ENCODE measurements at regions not wholly inside any gene's neighbourhood (a gene's known extent, or its start where the extent isn't known, plus 50 kb on each side); places are given as distances from the start of the nearest gene placed in this dataset.
"Not testable (repeated sequence)": the region's sequence is repeated elsewhere in the genome, so short reads cannot be mapped to it uniquely, and the experiment has no call there.

DNA sequence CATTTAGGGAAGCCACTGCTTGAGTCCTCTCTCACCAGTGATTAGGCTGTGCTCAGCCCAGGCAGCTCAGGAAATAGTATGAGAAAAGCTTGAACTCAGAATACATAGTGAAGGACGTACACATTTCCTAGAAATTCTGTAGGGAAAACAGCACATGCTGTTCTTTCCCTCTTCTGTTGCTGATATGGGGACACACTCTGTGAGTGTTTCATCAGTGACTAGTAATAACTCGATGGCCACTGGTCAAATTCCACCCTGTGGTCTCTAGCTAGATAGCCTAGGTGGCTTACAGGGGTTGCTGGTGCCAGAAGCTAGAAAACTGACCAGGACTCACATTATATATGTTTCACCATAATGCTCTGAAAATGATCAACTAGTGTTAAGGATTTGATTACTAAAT lies 259.8 kb upstream of the SOX4 start:
- no peak for DNase-seq

DNA sequence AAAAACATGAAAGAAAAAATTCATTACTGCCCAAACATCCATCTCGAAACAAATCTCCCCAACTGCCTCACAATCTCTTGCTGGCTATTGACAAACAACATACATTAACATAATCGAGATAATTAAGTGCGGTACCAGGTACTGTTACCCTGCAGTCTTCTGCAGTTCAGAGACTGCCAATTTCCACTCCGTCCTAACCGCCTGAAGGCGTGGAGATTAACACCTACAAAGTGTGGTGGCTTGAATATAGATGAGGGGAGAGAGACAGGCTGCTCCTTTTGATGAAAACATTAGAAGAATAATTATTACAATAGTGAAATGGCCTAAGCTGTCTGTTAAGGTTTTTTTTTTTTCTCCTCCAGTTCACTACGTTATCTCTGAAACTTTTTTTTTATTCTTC lies 258.9 kb upstream of the SOX4 start:
- DNase-seq, result no peak

DNA sequence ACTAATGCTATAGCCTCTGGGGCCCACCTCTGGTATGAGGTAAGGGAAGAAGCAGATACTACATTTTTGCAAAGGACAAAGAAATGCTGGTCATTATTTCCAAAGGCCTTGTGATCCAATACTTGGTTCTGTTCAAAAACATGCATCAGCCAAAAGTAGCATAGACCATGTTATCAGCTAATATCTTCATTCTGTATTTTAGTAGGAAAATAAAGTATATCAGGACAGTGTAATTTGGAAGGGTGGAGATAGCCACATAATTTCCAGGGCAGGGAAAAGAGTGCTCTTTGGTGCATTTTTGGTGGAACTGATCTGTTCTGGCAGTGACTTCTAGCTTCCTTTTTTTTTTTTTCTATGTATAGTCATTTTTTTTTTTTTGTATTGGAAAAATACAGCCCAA lies 258.0 kb upstream of the SOX4 start:
- no peak for DNase-seq

DNA sequence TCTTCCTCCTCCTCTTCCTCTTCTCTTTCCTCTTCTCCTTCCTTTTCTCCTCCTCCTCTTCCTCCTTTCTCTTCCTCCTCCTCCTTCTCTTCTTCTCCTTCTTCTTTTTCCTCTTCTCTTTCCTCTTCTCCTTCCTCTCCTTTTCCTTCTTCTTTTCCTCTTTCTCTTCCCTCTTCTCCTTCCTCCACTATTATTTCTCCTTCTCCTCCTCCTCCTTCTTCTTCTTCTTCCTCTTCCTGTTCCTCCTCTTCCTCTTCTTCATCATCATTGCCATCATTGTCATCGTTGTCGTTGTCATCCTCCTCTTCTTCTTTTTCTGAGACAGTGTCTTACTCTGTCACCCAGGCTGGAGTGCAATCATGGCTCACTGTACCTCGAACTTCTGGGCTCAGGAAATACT lies 256.3 kb upstream of the SOX4 start:
- no peak for DNase-seq

DNA sequence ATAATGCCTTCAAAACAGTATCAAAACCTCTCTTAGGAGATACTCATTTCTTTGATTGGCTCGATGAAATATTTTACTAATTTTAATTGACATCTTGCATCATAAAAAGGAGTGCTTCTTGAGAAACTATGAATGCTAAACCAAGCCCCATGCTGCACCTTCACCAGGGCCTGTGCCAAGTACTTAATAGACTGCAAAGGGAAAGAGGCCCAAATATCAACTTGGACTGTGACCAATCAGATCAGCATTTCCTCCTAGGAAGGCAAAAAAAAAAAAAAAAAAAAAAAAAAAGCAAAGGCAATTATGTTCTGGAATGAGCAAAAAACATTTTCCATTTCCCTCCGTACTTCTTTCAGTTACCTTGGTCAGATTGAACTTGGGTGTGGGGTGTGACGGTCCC lies 253.0 kb upstream of the SOX4 start:
- DNase-seq, result no peak

DNA sequence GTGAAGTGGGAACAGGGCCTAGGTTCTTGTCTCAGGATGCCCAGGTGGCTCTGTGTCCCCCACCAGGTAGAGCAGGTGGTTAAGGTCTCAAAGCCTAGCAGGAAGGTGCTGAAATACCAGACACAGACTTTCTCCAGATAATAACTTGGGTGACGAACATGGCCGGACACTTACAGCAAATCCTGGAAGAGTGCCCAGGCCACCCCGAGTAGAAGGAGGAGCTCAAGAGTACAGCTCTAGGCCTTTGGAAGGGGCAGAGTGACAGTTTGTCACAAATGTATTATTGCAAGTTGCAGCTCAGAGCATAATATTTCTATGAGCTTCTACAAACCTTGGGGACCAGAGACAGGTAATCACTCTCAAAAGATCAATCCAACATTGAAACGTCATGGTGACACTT lies 251.6 kb upstream of the SOX4 start:
- DNase-seq, result no peak

DNA sequence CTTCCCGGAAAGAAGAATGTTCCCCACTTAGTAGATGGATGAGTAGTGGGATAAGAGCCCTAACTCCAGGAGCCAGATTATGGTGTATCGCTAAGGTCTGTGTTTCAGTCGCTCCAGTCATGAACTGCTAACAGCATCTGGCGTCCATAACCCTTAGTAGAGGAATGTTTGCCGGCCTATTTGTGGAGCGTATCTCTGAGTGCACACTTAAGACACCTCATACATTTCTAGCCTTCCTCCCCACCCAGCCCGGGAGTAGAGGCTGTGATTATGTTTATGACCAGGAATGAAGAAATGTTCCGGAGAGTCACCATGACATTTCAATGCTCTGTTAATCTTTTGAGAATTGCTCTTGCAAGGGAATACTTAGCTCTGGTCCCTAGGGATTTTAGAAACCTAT lies 251.1 kb upstream of the SOX4 start:
- no peak for DNase-seq

DNA sequence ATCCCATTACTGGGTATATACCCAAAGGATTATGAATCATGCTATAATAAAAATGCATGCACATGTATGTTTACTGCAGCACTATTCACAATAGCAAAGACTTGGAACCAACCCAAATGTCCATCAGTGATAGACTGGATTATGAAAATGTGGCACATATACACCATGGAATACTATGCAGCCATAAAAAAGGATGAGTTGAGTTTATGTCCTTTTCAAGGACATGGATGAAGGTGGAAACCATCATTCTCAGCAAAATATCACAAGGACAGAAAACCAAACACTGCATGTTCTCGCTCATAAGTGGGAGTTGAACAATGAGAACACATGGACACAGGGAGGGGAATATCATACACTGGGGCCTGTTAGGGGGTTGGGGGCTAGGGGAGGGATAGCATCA lies 247.8 kb upstream of the SOX4 start:
- not testable (repeated sequence) for DNase-seq

DNA sequence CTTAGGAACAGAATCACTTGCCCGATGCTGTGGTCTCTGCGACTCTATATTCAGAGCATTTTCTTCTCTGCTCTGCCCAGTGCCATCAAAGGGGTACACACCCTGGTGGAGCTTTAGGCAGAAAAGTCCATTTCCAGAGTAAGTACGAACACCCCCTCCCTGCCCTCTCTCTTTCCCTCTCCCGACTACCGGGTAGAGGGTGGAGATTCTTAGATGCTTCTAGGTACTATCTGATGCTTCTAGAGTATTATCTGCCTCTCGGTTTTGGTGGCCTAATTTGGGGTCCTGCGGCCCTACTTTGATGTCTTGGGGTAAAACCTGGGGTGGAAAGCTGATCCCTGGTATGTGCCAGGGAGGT lies 245.4 kb upstream of the SOX4 start:
- DNase-seq, result no peak

DNA sequence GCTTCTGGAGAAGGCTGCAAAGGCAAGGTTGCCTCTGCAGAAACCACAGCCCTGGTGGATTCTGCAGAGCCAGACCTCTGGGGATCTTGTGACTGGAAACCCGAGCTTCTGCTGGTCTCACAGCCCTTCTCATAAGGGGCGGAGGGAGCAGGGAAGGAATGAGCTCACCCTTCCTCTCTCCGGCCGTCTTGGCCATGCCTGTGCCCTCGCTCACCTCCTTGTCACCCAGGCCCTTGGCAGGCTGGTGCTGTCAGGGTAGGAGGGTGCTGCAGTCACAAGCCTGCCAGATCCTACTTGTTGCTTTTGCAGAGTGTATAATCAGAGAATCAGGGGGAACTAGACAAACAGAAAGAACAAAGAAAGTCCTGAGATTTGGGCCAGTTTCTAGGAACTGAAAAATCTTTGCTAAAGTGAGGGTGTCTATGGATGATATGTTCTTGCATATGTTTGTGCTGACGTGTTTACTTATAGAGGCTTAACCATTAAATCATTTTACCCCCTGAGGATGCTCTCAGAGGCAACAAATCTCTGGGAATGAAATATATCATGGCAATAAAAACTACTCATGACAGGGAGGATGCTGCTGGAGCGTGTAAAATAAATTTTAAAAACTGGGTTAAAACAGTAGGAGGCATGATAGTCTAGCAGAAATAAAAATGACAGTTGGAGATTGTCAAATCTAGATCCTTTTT lies 244.9 kb upstream of the SOX4 start:
- peak in 1 of 51 donors; percentile 2 for DNase-seq

DNA sequence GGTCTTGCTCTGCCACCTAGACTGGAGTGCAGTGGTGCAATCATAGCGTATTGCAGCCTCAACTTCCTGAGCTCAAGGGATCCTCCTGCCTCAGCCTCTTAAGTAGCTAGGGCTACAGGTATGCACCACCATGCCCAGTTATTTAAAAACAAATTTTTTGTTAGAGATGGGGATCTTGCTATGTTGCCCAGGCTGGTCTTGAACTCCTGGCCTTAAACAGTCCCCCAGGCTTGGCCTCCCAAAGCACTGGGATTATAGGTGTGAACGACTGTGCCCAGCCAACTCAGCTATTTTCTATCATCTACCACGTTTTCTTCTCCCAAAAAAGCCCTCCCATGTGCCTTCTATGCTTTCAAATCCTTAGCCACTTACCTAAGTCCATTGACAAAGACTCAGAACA lies 243.7 kb upstream of the SOX4 start:
- DNase-seq, result no peak

DNA sequence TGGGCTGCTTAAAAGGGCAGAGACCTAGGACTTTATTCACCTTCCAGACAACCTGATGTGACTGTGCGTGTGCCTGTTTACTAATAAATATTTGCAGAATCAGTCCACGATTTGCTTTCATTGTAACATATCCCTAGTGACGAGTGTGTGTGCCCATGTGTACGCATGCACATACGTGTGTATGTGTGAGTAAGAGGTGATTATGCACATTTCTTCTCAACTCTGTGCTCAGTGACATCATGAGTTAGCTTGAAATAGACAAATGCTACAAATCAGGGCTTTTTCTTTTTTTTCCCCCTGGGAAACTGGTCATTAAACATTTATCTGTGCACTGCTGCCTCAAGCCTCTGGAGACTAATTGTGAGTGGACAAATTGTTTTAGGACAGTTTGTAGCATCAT lies 242.6 kb upstream of the SOX4 start:
- DNase-seq, result no peak

DNA sequence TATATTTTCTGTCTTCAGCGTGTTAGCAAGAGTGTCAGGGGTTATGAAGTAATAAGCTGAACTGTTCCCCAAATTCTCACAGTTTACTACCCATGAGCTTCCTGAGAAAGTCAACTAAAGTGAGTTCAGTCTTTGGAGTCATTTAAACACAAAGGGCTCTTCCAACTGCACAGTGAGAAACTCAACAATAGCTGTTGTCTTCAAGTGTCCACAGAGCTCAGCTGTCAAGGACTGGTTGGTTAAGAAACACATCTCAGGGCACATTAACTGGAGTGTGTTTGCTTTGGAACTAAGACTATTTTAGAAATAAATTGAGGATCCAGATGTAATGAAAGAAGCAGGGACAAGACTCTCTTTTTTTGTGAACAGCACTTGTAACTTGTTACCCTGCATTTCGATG lies 241.4 kb upstream of the SOX4 start:
- no peak for DNase-seq

DNA sequence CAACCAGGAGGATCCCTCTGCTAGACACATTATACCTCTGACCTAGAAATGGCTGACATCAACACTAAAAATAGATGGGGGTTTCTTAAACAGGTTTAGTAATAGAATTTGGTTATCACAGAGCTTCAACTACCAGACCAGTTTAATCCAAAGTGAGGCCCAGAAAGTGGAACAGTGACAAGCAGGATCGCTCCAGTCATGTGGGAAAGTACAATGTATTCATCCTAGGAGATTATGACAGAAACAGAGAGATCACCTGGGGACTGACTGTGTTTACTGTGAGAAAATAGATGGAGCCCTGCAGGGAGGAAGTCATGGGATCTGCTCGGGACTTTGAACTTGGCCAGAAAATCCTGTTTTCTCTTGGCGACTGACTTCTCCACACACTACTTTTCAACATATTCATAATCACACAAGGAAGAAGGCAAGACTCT lies 238.7 kb upstream of the SOX4 start:
- DNase-seq, result no peak

DNA sequence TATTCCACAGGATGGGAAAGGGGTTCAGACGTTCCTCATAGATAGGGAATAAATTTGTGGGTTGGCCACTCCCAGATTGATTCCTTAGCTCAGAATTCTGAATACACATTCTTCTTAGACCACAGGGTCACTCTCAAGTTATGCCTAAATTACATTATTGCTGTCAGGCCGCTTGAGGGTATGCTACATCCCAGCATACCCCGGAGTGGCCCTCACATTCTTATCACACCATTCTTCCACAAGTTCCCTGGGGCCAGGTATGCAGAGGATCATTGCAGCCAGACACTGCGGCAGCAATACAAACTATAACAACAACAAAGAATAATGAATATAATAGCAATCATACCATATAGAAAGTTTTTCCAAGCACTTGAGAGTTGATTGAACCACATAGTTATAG lies 237.9 kb upstream of the SOX4 start:
- DNase-seq, result no peak

DNA sequence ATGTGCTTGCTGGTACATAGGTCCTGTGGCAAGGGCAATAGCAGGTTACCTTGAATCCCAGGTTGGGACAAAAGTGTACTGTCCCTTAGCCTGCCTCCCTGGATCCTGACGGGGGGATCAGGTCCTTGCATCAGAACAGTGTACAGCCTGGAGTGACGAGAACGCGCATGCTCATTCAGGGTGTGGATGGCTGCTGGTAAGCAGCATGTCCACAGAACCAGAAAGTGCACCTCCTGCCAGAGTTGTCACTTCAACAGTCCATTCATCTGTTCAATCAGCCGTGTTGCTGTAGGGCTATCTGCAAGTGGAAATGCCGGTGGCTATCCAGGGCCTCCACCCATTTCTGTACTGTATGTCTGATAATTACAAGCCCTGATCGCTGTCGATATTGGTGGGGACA lies 236.3 kb upstream of the SOX4 start:
- DNase-seq, result no peak

DNA sequence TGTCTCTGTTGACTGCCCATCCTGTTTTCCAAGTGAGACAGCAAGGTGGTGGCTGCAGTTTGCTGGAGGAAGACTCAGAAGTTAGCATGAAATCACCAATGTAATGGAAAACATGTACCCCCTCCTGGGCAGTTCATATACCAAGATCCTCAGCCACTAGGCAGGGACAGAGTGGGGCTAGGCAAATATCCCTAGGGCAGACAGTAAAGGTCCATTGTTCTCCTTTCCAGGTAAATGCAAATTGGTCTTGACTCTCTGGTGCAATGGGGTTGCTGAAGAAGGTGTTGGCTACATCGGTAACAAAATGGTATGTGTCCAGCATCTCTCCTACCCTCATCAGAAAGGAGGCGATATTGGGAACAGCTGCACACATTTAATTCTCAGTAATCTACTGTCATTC lies 233.6 kb upstream of the SOX4 start:
- no peak for DNase-seq

DNA sequence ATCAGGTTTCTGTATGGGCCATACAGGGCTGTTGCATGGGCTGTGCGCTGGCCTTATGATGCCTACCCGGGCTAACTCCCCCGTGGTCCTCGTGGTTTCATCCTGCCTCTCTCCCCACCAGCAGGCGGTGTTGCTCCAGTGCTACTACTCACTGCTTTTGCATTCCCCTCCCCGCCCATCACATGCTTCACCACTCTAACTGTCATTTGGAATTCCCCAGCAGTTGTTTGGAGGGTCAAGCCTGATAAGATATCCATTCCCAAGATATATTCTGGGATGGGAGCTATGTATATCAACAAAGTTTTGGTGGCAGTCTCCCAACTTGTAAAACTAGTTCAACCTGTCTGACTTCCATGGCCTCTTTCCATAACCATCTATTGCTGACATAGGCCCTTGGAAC lies 233.2 kb upstream of the SOX4 start:
- no peak for DNase-seq

DNA sequence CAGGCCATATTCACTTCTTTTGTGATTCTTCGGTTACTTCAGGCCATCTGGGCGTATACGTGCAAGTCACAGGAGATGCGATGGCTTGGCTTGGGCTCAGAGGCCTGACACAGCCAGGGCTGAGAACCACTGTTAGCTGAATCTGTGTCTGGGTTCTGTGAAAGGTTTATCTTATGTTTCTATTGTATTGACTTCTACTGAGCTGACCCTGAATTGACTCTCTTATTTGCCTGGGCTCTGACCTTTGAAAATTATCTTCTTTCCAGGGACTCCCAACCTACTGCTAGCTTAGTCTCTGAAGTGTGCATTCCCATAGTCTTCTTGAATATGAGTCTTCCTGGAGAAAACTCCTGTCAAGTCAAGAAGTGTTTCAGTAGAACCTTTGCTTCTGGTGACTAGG lies 226.4 kb upstream of the SOX4 start:
- no peak for DNase-seq

DNA sequence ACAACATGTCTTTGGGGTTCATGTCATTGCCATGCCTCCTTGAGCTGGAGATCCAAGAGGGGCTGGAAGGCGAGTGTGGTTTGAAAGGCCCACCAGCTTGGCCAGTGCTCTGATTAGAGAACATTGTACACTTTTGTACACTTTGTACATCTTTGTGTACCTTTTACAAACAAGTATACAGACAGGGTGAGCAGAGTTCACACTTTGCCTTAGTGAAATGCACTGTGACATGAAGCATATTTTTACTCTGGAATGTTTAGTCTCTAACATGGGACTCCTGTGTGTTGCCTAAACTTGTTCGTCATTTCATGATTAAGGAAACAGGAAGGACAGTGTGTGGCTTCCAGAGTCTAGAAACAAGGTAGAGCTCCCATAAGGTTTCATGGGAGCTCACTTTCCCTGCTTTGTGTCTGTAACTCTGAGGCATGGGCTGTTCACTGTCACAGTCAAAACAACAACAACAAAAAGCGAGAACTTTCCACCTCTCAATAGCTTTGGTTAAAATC lies 225.8 kb upstream of the SOX4 start:
- no peak for DNase-seq

DNA sequence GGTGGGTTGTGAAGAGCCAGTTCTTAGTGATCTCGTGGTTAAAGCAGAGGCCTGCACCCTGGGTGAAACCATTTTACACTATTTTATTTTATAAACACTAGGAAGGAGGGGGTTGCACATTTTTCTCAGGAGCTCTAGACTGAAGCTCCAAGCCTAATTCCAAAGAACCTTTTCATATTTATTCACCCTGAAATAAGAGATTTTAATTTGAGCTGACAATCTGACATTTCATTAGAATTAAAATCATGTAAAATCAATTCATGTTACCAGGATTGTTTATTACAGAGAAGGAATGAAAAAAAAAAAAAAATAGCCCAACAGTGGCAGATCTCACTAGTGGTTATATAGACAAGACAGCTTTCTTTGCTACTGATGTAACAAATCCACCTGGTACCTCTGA lies 222.5 kb upstream of the SOX4 start:
- DNase-seq, result no peak

DNA sequence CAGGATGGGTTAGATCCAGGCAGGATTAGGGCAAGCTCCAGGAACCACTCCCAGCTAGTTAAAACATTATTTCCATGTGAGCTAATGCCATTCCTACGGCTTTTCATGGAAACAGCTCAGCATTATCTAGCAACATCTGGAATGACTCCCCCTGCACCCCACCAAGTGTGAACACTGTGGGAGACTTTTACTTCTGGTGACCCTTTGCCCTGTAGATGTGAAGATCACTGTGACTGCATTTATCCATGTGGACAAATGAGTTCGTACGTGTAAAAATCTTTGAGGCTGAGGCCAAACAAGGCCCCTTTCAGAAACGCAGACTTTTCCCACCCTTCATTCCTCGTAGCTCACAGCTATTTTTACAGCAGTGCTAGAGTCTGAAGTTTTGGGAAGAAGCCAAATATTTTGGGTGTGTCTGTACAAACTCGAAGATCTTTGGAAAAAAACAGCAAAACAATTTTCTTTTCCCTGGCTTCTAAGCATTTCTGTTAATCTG lies 221.8 kb upstream of the SOX4 start:
- DNase-seq, result no peak

DNA sequence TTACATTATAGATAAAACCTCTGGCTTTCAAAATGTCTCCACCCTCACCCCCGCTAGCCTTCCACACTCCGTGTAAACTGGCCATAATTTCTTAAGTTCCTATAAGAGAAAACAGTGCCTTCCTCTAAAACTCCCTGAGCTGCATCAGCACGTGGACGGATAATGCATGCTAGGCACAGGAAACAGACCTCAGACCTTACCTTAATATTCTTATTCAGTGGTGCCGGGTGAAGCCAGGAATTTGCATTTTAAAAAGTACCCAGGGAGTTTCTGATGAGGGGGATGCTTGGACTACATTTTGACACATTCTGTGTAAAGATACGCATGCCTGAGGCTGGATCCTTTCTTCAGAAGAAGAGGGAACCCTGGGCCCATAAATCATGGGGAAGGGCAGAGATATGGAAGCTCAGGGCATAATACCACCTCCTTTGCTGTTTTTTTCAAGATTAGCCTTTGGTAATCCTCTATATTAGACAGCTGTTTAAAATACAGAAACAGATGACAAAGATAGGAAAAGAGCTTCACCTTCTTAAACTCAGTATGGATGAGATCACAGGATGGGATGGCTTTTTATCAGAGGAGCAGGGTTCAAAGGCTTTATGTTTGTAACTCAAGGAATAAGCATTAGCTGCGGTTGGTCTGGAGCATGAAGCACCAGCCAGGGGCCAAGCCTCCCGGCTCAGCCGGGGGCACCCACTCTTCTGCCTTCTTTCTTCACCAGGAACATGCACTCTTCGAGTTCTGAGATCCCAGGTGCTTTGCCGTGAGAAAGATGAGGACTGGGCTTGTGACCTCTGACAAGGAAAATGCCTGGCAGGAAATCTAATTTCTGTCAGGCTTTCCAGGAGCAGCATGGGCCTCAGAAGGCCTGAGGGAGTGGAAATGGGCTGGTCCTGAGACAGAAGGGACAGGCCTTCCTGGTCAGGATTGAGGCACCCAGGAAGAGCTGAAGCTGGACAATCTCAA lies 218.1 kb upstream of the SOX4 start:
- no peak for DNase-seq
